Ishikawa (cell line): ENCODE measurements at regions not wholly inside any gene's neighbourhood (a gene's known extent, or its start where the extent isn't known, plus 50 kb on each side); places are given as distances from the start of the nearest gene placed in this dataset.

ENCODE experiments used
- CEBPB ChIP-seq: IDR thresholded peaks from 2 replicates; pipeline ENCODE4 v1.6.1; 2012
- CREB1 ChIP-seq: IDR thresholded peaks from 2 replicates; pipeline ENCODE4 v1.6.1; 2012; ENCODE audit warnings: low read depth
- EGR1 ChIP-seq: IDR thresholded peaks from 2 replicates; pipeline ENCODE4 v1.6.1; 2012
- EP300 ChIP-seq: IDR thresholded peaks from 2 replicates; pipeline ENCODE4 v1.6.1; 2012; ENCODE audit warnings: borderline replicate concordance
- FOXM1 ChIP-seq: IDR thresholded peaks from 2 replicates; pipeline ENCODE4 v1.6.1; 2012; ENCODE audit warnings: low read depth, borderline replicate concordance
- MAX ChIP-seq: IDR thresholded peaks from 2 replicates; pipeline ENCODE4 v1.6.1; 2012
- NFIC ChIP-seq: IDR thresholded peaks from 2 replicates; pipeline ENCODE4 v1.6.1; 2012
- RAD21 ChIP-seq: IDR thresholded peaks from 2 replicates; pipeline ENCODE4 v1.6.1; 2012; ENCODE audit warnings: low read depth
- REST ChIP-seq: IDR thresholded peaks from 2 replicates; pipeline ENCODE4 v1.6.1; 2012; ENCODE audit warnings: low read depth, mild to moderate bottlenecking
- TAF1 ChIP-seq: IDR thresholded peaks from 2 replicates; pipeline ENCODE4 v1.6.1; 2012; ENCODE audit warnings: low read depth, mild to moderate bottlenecking
- TCF12 ChIP-seq: IDR thresholded peaks from 2 replicates; pipeline ENCODE4 v1.6.1; 2012; ENCODE audit warnings: low read depth
- TEAD4 ChIP-seq: IDR thresholded peaks from 2 replicates; pipeline ENCODE4 v1.6.1; 2012
- USF1 ChIP-seq: IDR thresholded peaks from 2 replicates; pipeline ENCODE4 v1.6.1; 2012
- YY1 ChIP-seq: IDR thresholded peaks from 2 replicates; pipeline ENCODE4 v1.6.1; 2012; ENCODE audit warnings: low read depth
- ZBTB7A ChIP-seq: IDR thresholded peaks from 2 replicates; pipeline ENCODE4 v1.6.1; 2012; ENCODE audit warnings: low read depth

GRCh38 chr3:36147934-36148558 lies 232.3 kb upstream of the STAC start:
- TF ChIP-seq TAF1 = no peak
- TF ChIP-seq YY1 = no peak
- TF ChIP-seq EGR1 = no peak
- no peak for TF ChIP-seq RAD21
- TF ChIP-seq TCF12 = no peak
- no peak for TF ChIP-seq CEBPB
- TF ChIP-seq USF1 = no peak
- no peak for TF ChIP-seq ZBTB7A
- no peak for TF ChIP-seq MAX
- TF ChIP-seq EP300 = no peak
- no peak for TF ChIP-seq TEAD4
- no peak for TF ChIP-seq NFIC
- TF ChIP-seq REST = no peak
- TF ChIP-seq CREB1 = no peak
- no peak for TF ChIP-seq FOXM1

- TF ChIP-seq YY1 (no peak), EGR1 (no peak), CREB1 (no peak), MAX (no peak), TCF12 (no peak), NFIC (no peak), REST (no peak), USF1 (no peak), TAF1 (no peak), EP300 (no peak), FOXM1 (no peak), TEAD4 (no peak)
Measured at GRCh38 chr3:36149447-36149865, 230.8 kb upstream of the STAC start.

GRCh38 chr3:36155515-36155914 lies 224.8 kb upstream of the STAC start:
- no peak for TF ChIP-seq CEBPB
- no peak for TF ChIP-seq MAX
- TF ChIP-seq CREB1 = no peak
- TF ChIP-seq USF1 = no peak
- TF ChIP-seq YY1 = no peak
- TF ChIP-seq TAF1 = no peak
- TF ChIP-seq FOXM1 = no peak
- TF ChIP-seq NFIC = no peak
- TF ChIP-seq ZBTB7A = no peak
- TF ChIP-seq EP300 = no peak
- no peak for TF ChIP-seq TCF12
- no peak for TF ChIP-seq REST
- TF ChIP-seq TEAD4 = no peak
- TF ChIP-seq EGR1 = no peak
- TF ChIP-seq RAD21 = no peak
